ENCODE measurements at regions not wholly inside any gene's neighbourhood (a gene's known extent, or its start where the extent isn't known, plus 50 kb on each side); places are given as distances from the start of the nearest gene placed in this dataset.

DNA sequence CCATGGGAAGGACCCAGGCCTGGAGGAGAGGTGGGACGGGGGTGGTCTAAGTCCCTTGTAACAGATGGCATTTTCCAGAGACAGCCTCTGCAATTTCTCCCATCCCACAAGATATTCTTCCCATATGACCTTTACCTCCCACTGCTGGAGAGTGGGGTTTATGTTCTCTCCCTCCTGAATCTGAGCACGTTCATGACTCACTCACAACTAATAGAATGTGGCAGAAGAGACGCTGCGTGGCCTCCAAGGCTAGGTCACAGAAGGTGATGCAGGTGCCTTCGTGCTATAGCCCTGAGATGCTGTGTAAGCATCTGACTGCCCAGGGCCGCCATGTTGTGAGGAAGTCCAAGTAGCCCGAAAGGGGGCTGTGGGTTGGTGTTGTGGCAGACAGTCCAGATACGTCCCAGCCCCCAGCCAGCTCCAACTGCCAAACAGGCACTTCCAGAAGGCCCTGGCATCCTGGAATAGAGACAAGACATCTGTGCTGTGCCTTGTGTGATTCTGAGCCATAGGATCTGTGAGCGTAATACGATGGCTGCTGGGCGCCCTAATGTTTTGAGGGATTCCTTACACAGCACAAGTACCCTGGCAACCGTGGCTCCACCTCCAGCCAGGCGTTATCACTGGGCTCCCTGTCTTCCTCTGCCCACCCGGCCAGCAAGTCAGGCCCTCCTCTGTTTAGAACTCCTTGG lies 56.1 kb upstream of the NCOR2 start:
- Histone ChIP-seq H3K36me3 (ENCODE audit: control insufficient read depth in 1 of 2, insufficient read depth in 2 of 2, low read length in 2 of 2) (no peaks in the 10 kb centered on the region), H3K4me1 (ENCODE audit: control insufficient read depth in 1 of 2, insufficient read depth in 2 of 2, low read length in 2 of 2) (peaks cover 14 to 18% of the 10 kb centered on the region in 2 donors), H3K9me3 (ENCODE audit: control insufficient read depth in 1 of 2, low read length in 2 of 2) (peaks cover 0 to 3% of the 10 kb centered on the region in 2 donors), H3K9ac (ENCODE audit: low read depth in 1 of 2, low read length in 2 of 2) (no peak overlapping the region), H3K27ac (ENCODE audit: low read depth, low read length) (no peak overlapping the region), H3K27me3 (ENCODE audit: control insufficient read depth in 1 of 2, insufficient read depth in 2 of 2, low read length in 2 of 2) (no peaks in the 10 kb centered on the region), H3K4me3 (ENCODE audit: low read depth in 1 of 2, low read length in 2 of 2) (no peak overlapping the region)

DNA sequence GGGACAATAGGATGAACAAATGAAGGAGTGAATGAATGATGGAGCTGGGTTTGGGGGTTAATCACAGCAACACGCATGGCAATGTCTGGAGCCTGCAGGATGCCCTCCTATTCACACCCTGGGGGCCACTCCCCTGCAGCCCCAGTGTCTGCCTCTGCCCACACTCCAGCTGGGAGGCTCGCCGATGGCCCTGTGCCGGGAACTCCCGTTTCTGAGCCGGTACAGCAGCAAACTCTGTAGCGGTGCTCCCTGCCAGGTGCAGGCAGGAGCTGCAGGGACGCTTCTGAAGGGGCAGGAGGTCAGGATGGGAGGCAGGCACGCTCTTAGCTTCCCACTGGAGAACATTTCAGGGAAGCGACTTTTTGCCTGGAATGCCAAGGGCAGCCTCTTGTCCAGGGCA lies 55.4 kb upstream of the NCOR2 start:
- Histone ChIP-seq H3K27ac (ENCODE audit: low read depth, low read length) (no peak overlapping the region), H3K27me3 (ENCODE audit: control insufficient read depth in 1 of 2, insufficient read depth in 2 of 2, low read length in 2 of 2) (no peaks in the 10 kb centered on the region), H3K9me3 (ENCODE audit: control insufficient read depth in 1 of 2, low read length in 2 of 2) (peaks cover 0 to 3% of the 10 kb centered on the region in 2 donors), H3K36me3 (ENCODE audit: control insufficient read depth in 1 of 2, insufficient read depth in 2 of 2, low read length in 2 of 2) (no peaks in the 10 kb centered on the region), H3K4me1 (ENCODE audit: control insufficient read depth in 1 of 2, insufficient read depth in 2 of 2, low read length in 2 of 2) (peaks cover 14 to 18% of the 10 kb centered on the region in 2 donors), H3K4me3 (ENCODE audit: low read depth in 1 of 2, low read length in 2 of 2) (no peak overlapping the region), H3K9ac (ENCODE audit: low read depth in 1 of 2, low read length in 2 of 2) (no peak overlapping the region)

DNA sequence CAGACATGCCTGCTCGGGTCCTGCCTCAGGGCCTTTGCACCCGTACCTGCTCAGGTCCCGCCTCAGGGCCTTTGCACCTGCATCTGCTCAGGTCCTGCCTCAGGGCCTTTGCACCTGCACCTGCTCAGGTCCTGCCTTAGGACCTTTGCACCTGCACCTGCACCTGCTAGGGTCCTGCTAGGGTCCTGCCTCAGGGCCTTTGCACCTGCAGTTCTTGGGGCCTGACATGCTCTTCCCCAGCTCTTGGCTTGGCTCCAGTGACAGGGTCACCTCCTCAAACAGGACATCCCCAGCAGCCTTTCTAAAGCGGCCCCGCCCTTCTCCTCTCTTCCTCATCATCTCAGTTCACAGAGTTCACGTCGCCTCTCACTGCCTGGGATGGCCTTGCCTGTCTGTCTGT lies 54.9 kb upstream of the NCOR2 start:
- peaks cover 16 to 18% of the 10 kb centered on the region in 2 donors for H3K4me1 ChIP-seq (ENCODE audit: control insufficient read depth in 1 of 2, insufficient read depth in 2 of 2, low read length in 2 of 2)
- H3K36me3 ChIP-seq (ENCODE audit: control insufficient read depth in 1 of 2, insufficient read depth in 2 of 2, low read length in 2 of 2), result no peaks in the 10 kb centered on the region
- H3K27me3 ChIP-seq (ENCODE audit: control insufficient read depth in 1 of 2, insufficient read depth in 2 of 2, low read length in 2 of 2), result no peaks in the 10 kb centered on the region
- H3K9ac ChIP-seq (ENCODE audit: low read depth in 1 of 2, low read length in 2 of 2), result no peak overlapping the region
- H3K9me3 ChIP-seq (ENCODE audit: control insufficient read depth in 1 of 2, low read length in 2 of 2), result peaks cover 0 to 3% of the 10 kb centered on the region in 2 donors
- H3K27ac ChIP-seq (ENCODE audit: low read depth, low read length), result no peak overlapping the region
- H3K4me3 ChIP-seq (ENCODE audit: low read depth in 1 of 2, low read length in 2 of 2), result no peak overlapping the region

DNA sequence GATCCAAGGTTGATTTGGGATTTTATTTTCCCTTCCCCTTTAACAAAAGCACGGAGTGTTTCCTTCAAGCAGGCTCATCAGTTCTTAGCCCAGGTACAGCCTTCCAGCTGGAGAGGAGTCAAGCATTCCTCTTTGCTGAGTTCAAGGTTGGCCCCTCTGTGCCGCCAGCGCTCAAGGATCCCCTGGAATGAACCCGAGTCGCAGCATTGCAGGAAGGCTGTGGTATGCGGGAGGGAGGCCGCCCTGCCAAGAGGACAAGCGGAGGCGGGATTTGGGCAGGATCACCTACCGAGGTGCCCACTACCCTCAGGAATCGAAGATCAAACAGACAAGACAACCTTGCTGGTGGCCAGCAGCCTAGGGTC lies 53.9 kb upstream of the NCOR2 start:
- H3K9me3 ChIP-seq (ENCODE audit: control insufficient read depth in 1 of 2, low read length in 2 of 2), result peaks cover 0 to 3% of the 10 kb centered on the region in 2 donors
- no peaks in the 10 kb centered on the region for H3K27me3 ChIP-seq (ENCODE audit: control insufficient read depth in 1 of 2, insufficient read depth in 2 of 2, low read length in 2 of 2)
- H3K4me3 ChIP-seq (ENCODE audit: low read depth in 1 of 2, low read length in 2 of 2), result no peak overlapping the region
- no peak overlapping the region for H3K9ac ChIP-seq (ENCODE audit: low read depth in 1 of 2, low read length in 2 of 2)
- H3K4me1 ChIP-seq (ENCODE audit: control insufficient read depth in 1 of 2, insufficient read depth in 2 of 2, low read length in 2 of 2), result peaks cover 9 to 13% of the 10 kb centered on the region in 2 donors
- no peaks in the 10 kb centered on the region for H3K36me3 ChIP-seq (ENCODE audit: control insufficient read depth in 1 of 2, insufficient read depth in 2 of 2, low read length in 2 of 2)
- H3K27ac ChIP-seq (ENCODE audit: low read depth, low read length), result no peak overlapping the region

DNA sequence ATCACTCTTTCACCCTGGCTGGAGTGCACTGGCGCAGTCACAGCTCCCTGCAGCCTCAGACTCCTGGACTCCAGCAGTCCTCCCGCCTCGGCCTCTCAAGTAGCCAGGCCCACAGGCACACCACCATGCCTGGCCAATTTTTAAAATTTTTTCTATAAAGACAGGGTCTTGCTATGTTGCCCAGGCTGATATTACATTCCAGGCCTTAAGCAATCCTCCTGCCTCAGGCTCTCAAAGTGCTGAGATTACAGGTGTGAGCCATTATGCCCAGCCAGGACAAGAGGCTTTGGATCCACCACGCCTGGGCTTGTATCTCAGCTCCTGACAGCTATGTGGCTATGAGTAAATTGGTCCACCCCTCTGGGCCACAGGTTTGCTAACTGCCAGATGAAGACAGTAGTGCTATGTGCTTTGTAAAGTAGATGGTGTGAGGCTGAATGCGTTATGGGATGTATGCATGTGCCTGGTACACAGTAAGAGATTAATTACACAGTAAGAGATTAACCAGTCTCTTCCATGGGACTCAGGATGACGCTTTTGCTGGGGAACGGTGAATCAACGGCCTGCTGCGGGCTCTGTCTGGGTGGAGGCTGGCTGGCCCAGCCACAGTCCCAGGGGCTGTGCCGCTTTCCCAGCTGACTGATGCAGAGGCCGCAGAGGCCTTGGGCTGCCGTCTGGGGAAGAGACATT lies 53.3 kb upstream of the NCOR2 start:
- Histone ChIP-seq H3K9ac (ENCODE audit: low read depth in 1 of 2, low read length in 2 of 2) (no peak overlapping the region), H3K4me3 (ENCODE audit: low read depth in 1 of 2, low read length in 2 of 2) (no peak overlapping the region), H3K27me3 (ENCODE audit: control insufficient read depth in 1 of 2, insufficient read depth in 2 of 2, low read length in 2 of 2) (no peaks in the 10 kb centered on the region), H3K4me1 (ENCODE audit: control insufficient read depth in 1 of 2, insufficient read depth in 2 of 2, low read length in 2 of 2) (peaks cover 4 to 8% of the 10 kb centered on the region in 2 donors), H3K27ac (ENCODE audit: low read depth, low read length) (no peak overlapping the region), H3K9me3 (ENCODE audit: control insufficient read depth in 1 of 2, low read length in 2 of 2) (peaks cover 0 to 3% of the 10 kb centered on the region in 2 donors), H3K36me3 (ENCODE audit: control insufficient read depth in 1 of 2, insufficient read depth in 2 of 2, low read length in 2 of 2) (no peaks in the 10 kb centered on the region)

DNA sequence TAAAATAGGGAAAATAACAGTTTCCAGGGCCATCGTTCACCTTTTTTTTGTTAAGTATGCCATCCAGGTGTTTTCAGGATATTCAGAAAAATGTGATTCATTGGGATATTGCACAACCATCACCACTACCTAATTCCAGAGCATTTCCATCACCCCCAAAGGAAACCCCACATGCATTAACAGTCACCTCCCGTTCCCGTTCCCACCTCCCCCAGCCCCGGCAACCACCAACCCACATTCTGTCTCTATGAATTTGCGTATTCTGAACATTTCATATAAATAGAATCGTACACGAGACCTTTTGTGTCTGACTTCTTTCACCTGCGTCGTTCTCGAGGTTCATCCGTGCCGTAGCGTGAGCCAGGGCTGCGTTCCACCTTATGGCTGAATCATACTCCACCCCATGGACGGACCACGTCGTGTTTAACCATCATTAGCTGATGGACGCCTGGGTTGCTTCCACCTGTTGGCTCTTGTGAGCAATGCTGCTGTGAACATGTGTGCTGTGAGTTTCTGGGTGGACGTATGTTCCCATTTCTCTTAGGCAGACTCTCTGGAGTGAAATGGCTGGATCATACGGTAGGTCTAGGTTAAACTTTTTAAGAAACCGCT lies 51.0 kb upstream of the NCOR2 start:
- Histone ChIP-seq H3K4me1 (ENCODE audit: control insufficient read depth in 1 of 2, insufficient read depth in 2 of 2, low read length in 2 of 2) (peaks cover 0 to 5% of the 10 kb centered on the region in 2 donors), H3K36me3 (ENCODE audit: control insufficient read depth in 1 of 2, insufficient read depth in 2 of 2, low read length in 2 of 2) (no peaks in the 10 kb centered on the region), H3K27ac (ENCODE audit: low read depth, low read length) (no peak overlapping the region), H3K9ac (ENCODE audit: low read depth in 1 of 2, low read length in 2 of 2) (no peak overlapping the region), H3K4me3 (ENCODE audit: low read depth in 1 of 2, low read length in 2 of 2) (no peak overlapping the region), H3K27me3 (ENCODE audit: control insufficient read depth in 1 of 2, insufficient read depth in 2 of 2, low read length in 2 of 2) (no peaks in the 10 kb centered on the region), H3K9me3 (ENCODE audit: control insufficient read depth in 1 of 2, low read length in 2 of 2) (peaks cover 0 to 1% of the 10 kb centered on the region in 2 donors)

DNA sequence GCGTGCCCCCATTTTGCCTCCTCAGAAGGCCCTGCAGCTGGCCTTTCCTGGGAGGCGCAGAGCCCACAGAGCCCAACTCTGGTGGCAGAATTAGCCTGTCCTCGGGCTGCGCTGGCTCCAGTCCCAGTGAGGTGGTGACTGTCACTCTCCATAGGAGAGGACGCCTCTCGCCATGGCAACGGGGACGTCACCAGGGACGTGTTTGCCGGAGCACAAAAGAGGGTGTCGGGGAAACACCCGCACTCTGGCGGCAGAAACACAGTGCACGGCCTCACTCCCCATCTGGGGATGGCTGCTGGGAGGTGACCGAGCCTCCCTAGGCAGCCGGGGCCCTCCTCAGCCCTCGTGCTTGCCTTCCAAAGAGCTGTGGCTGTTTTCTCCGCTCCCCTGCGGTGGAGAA lies 50.2 kb upstream of the NCOR2 start:
- Histone ChIP-seq H3K4me1 (ENCODE audit: control insufficient read depth in 1 of 2, insufficient read depth in 2 of 2, low read length in 2 of 2) (peaks cover 0 to 5% of the 10 kb centered on the region in 2 donors), H3K4me3 (ENCODE audit: low read depth in 1 of 2, low read length in 2 of 2) (no peak overlapping the region), H3K27me3 (ENCODE audit: control insufficient read depth in 1 of 2, insufficient read depth in 2 of 2, low read length in 2 of 2) (no peaks in the 10 kb centered on the region), H3K36me3 (ENCODE audit: control insufficient read depth in 1 of 2, insufficient read depth in 2 of 2, low read length in 2 of 2) (no peaks in the 10 kb centered on the region), H3K27ac (ENCODE audit: low read depth, low read length) (no peak overlapping the region), H3K9ac (ENCODE audit: low read depth in 1 of 2, low read length in 2 of 2) (no peak overlapping the region), H3K9me3 (ENCODE audit: control insufficient read depth in 1 of 2, low read length in 2 of 2) (peaks cover 0 to 2% of the 10 kb centered on the region in 2 donors)
